IPS DF 4.7 (cell line): ENCODE measurements at regions not wholly inside any gene's neighbourhood (a gene's known extent, or its start where the extent isn't known, plus 50 kb on each side); places are given as distances from the start of the nearest gene placed in this dataset.

ENCODE experiments used
- DNase-seq: peaks from one replicate; pipeline ENCODE4 v3.0.0-alpha.2; 2013; ENCODE audit warnings: low spot score; ENCODE audit errors: extremely low read depth

GRCh38 chr5:173826428-173827350 lies 61.5 kb upstream of the CPEB4 start:
- no peak for DNase-seq

- no peak for DNase-seq
Observed at GRCh38 chr5:173828952-173829351, 59.2 kb upstream of the CPEB4 start.

DNA sequence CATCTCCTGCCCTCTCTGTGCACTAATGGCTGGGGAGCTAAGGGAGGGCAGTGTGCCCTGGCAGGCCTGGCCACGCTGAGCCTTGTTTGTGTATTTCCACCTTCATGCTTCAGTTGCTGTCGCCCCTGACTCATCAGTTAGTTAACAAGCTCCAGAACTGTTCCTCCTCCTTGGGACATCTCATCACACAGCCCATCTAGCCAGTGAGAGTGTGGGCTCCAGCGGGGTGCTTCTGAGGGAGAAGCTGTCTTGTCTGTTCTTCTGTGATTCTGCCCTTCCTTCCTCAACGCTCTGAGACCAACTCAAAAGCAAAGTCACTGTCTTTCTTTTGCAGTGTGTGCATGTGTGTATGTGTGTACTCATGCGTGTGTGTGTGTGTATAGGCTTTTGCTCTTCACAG lies 58.3 kb upstream of the CPEB4 start:
- DNase-seq = no peak

- no peak for DNase-seq
Observed at GRCh38 chr5:173830421-173830820, 57.7 kb upstream of the CPEB4 start.

- DNase-seq = no peak
Observed at GRCh38 chr5:173831196-173831914, 56.8 kb upstream of the CPEB4 start.

DNA sequence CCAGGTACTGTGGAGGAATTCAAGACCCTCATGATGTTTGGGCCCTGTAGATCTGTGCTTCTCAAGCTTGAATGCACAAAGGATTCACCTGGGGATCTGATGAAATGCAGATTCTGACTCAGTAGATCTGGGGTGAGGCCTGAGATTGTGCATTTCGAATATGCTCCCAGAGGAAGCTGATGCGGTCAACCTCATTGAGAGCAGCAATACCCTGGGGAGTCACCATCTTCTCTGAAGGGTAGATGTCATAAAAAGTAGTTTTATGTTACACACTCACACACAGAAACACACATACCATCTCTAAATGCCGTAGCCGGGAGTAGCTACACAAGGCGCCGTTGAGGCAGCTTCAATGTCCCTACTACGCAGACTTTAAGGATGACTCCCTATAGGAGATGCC lies 55.8 kb upstream of the CPEB4 start:
- no peak for DNase-seq

GRCh38 chr5:173833196-173833985 lies 54.8 kb upstream of the CPEB4 start:
- DNase-seq = no peak

- no peak for DNase-seq
Observed at GRCh38 chr5:173834071-173834771, 53.9 kb upstream of the CPEB4 start.

GRCh38 chr5:173835131-173835530 lies 53.0 kb upstream of the CPEB4 start:
- no peak for DNase-seq

DNA sequence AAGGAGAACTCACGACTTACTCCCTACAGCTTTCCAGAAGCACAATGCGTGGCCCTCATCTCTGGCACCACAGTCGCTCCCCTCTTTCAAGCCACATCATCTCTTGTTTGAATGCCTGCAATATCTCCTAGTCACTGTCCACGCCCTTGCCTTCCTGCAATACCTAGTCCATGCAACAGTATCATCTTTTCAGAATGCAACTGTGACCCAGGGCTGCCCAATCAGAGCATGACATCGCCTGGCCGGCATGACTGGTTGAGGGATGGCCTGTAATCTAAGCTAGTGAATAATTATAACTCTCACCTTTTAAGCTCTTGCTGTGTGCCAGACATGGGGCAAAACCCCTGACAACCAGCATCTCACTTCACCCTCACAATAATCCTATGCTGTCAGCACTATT lies 52.5 kb upstream of the CPEB4 start:
- no peak for DNase-seq

GRCh38 chr5:173837654-173838053 lies 50.5 kb upstream of the CPEB4 start:
- DNase-seq = no peak
